NCI-H2029 (cell line): ENCODE measurements at regions not wholly inside any gene's neighbourhood (a gene's known extent, or its start where the extent isn't known, plus 50 kb on each side); places are given as distances from the start of the nearest gene placed in this dataset.
"Not testable (repeated sequence)": the region's sequence is repeated elsewhere in the genome, so short reads cannot be mapped to it uniquely, and the experiment has no call there.

ENCODE experiments used
- DNase-seq: peaks from one replicate; lab custom pipeline; 2025; lab: John Stamatoyannopoulos, UW

- no peak for DNase-seq
Observed at GRCh38 chr20:12072221-12072953, 154.7 kb downstream of the BTBD3 start.

- DNase-seq, result no peak
Observed at GRCh38 chr20:12072954-12073264, 155.2 kb downstream of the BTBD3 start.

GRCh38 chr20:12074111-12074655 is 156.5 kb downstream of the BTBD3 start:
- no peak for DNase-seq

- no peak for DNase-seq
Observed at GRCh38 chr20:12076200-12076599, 158.5 kb downstream of the BTBD3 start.

- no peak for DNase-seq
Observed at GRCh38 chr20:12077875-12078274, 160.2 kb downstream of the BTBD3 start.

- DNase-seq, result no peak
Observed at GRCh38 chr20:12079490-12079889, 161.8 kb downstream of the BTBD3 start.

- DNase-seq, result no peak
Observed at GRCh38 chr20:12083269-12083668, 165.6 kb downstream of the BTBD3 start.

GRCh38 chr20:12084482-12084881 is 166.8 kb downstream of the BTBD3 start:
- no peak for DNase-seq

- no peak for DNase-seq
Observed at GRCh38 chr20:12086359-12086758, 168.7 kb downstream of the BTBD3 start.

- DNase-seq, result no peak
Observed at GRCh38 chr20:12090920-12091319, 173.2 kb downstream of the BTBD3 start.

- no peak for DNase-seq
Observed at GRCh38 chr20:12093057-12093796, 175.5 kb downstream of the BTBD3 start.

GRCh38 chr20:12093797-12094190 is 176.1 kb downstream of the BTBD3 start:
- not testable (repeated sequence) for DNase-seq

GRCh38 chr20:12095180-12095920 is 177.7 kb downstream of the BTBD3 start:
- no peak for DNase-seq

- no peak for DNase-seq
Observed at GRCh38 chr20:12098421-12098820, 180.7 kb downstream of the BTBD3 start.

GRCh38 chr20:12108846-12109245 is 191.2 kb downstream of the BTBD3 start:
- no peak for DNase-seq

- DNase-seq, result no peak
Observed at GRCh38 chr20:12110274-12110673, 192.6 kb downstream of the BTBD3 start.

GRCh38 chr20:12110711-12111110 is 193.0 kb downstream of the BTBD3 start:
- DNase-seq, result no peak

- no peak for DNase-seq
Observed at GRCh38 chr20:12111431-12112088, 193.9 kb downstream of the BTBD3 start.

GRCh38 chr20:12112089-12112474 is 194.4 kb downstream of the BTBD3 start:
- no peak for DNase-seq

GRCh38 chr20:12112665-12113064 is 195.0 kb downstream of the BTBD3 start:
- DNase-seq, result no peak

- no peak for DNase-seq
Observed at GRCh38 chr20:12113075-12113467, 195.4 kb downstream of the BTBD3 start.
